ENCODE measurements at regions not wholly inside any gene's neighbourhood (a gene's known extent, or its start where the extent isn't known, plus 50 kb on each side); places are given as distances from the start of the nearest gene placed in this dataset.

- TF ChIP-seq ZNF395 (CRISPR knock-in tag; IDR thresholded peaks at IDR 0.05) (no peak), ZNF263 (CRISPR knock-in tag; IDR thresholded peaks at IDR 0.05; ENCODE audit: borderline replicate concordance) (no peak), TEAD4 (IDR thresholded peaks at IDR 0.05; ENCODE audit: low read length) (peak; percentile 29; the same call in 1 of the 2 replicates), TEAD4 (CRISPR knock-in tag; IDR thresholded peaks at IDR 0.05; ENCODE audit: borderline replicate concordance) (no peak), TCF15 (CRISPR knock-in tag; IDR thresholded peaks at IDR 0.05) (no peak), MCM3 (IDR thresholded peaks at IDR 0.05) (no peak), GABPB1 (CRISPR knock-in tag; IDR thresholded peaks at IDR 0.05) (no peak), ZNF212 (CRISPR knock-in tag; IDR thresholded peaks at IDR 0.05) (no peak), FOXA1 (IDR thresholded peaks at IDR 0.05; ENCODE audit: borderline replicate concordance) (no peak), SMAD1 (IDR thresholded peaks at IDR 0.05; ENCODE audit: low read depth, low read length, partially characterized antibody) (no peak), RBM14 (IDR thresholded peaks at IDR 0.05; ENCODE audit: borderline replicate concordance, insufficient read depth, low read depth, low read length) (no peak)
- TF ChIP-seq, protein P1, sequence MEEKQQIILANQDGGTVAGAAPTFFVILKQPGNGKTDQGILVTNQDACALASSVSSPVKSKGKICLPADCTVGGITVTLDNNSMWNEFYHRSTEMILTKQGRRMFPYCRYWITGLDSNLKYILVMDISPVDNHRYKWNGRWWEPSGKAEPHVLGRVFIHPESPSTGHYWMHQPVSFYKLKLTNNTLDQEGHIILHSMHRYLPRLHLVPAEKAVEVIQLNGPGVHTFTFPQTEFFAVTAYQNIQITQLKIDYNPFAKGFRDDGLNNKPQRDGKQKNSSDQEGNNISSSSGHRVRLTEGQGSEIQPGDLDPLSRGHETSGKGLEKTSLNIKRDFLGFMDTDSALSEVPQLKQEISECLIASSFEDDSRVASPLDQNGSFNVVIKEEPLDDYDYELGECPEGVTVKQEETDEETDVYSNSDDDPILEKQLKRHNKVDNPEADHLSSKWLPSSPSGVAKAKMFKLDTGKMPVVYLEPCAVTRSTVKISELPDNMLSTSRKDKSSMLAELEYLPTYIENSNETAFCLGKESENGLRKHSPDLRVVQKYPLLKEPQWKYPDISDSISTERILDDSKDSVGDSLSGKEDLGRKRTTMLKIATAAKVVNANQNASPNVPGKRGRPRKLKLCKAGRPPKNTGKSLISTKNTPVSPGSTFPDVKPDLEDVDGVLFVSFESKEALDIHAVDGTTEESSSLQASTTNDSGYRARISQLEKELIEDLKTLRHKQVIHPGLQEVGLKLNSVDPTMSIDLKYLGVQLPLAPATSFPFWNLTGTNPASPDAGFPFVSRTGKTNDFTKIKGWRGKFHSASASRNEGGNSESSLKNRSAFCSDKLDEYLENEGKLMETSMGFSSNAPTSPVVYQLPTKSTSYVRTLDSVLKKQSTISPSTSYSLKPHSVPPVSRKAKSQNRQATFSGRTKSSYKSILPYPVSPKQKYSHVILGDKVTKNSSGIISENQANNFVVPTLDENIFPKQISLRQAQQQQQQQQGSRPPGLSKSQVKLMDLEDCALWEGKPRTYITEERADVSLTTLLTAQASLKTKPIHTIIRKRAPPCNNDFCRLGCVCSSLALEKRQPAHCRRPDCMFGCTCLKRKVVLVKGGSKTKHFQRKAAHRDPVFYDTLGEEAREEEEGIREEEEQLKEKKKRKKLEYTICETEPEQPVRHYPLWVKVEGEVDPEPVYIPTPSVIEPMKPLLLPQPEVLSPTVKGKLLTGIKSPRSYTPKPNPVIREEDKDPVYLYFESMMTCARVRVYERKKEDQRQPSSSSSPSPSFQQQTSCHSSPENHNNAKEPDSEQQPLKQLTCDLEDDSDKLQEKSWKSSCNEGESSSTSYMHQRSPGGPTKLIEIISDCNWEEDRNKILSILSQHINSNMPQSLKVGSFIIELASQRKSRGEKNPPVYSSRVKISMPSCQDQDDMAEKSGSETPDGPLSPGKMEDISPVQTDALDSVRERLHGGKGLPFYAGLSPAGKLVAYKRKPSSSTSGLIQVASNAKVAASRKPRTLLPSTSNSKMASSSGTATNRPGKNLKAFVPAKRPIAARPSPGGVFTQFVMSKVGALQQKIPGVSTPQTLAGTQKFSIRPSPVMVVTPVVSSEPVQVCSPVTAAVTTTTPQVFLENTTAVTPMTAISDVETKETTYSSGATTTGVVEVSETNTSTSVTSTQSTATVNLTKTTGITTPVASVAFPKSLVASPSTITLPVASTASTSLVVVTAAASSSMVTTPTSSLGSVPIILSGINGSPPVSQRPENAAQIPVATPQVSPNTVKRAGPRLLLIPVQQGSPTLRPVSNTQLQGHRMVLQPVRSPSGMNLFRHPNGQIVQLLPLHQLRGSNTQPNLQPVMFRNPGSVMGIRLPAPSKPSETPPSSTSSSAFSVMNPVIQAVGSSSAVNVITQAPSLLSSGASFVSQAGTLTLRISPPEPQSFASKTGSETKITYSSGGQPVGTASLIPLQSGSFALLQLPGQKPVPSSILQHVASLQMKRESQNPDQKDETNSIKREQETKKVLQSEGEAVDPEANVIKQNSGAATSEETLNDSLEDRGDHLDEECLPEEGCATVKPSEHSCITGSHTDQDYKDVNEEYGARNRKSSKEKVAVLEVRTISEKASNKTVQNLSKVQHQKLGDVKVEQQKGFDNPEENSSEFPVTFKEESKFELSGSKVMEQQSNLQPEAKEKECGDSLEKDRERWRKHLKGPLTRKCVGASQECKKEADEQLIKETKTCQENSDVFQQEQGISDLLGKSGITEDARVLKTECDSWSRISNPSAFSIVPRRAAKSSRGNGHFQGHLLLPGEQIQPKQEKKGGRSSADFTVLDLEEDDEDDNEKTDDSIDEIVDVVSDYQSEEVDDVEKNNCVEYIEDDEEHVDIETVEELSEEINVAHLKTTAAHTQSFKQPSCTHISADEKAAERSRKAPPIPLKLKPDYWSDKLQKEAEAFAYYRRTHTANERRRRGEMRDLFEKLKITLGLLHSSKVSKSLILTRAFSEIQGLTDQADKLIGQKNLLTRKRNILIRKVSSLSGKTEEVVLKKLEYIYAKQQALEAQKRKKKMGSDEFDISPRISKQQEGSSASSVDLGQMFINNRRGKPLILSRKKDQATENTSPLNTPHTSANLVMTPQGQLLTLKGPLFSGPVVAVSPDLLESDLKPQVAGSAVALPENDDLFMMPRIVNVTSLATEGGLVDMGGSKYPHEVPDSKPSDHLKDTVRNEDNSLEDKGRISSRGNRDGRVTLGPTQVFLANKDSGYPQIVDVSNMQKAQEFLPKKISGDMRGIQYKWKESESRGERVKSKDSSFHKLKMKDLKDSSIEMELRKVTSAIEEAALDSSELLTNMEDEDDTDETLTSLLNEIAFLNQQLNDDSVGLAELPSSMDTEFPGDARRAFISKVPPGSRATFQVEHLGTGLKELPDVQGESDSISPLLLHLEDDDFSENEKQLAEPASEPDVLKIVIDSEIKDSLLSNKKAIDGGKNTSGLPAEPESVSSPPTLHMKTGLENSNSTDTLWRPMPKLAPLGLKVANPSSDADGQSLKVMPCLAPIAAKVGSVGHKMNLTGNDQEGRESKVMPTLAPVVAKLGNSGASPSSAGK (IDR thresholded peaks at IDR 0.05): peak; percentile 73
- TF ChIP-seq, protein P2, sequence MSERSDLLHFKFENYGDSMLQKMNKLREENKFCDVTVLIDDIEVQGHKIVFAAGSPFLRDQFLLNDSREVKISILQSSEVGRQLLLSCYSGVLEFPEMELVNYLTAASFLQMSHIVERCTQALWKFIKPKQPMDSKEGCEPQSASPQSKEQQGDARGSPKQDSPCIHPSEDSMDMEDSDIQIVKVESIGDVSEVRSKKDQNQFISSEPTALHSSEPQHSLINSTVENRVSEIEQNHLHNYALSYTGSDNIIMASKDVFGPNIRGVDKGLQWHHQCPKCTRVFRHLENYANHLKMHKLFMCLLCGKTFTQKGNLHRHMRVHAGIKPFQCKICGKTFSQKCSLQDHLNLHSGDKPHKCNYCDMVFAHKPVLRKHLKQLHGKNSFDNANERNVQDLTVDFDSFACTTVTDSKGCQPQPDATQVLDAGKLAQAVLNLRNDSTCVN (CRISPR knock-in tag; IDR thresholded peaks at IDR 0.05): no peak
These were observed 73.4 kb downstream of the OR13A1 start (continued) for GRCh38 chr10:45241865-45242520.

Data from K562 (cell line).